Endothelial cell of umbilical vein (primary cell): ENCODE measurements at regions not wholly inside any gene's neighbourhood (a gene's known extent, or its start where the extent isn't known, plus 50 kb on each side); places are given as distances from the start of the nearest gene placed in this dataset.

Experiments used
- BruUV-seq: library from RNA; stranded (reverse); fragments of 400-500 nt; replicated peaks from 2 replicates; lab custom pipeline; 2021; lab: Mats Ljungman, UMichigan
- CTCF ChIA-PET: fragments of 300-600, 350-600 bp; sonication (Branson Sonifier 250); formaldehyde crosslinking; loops from one replicate; lab custom pipeline; 2021; ENCODE audit warnings: antibody characterized with exemption, inconsistent platforms; lab: Charles Lee
- POLR2A ChIA-PET: fragments of 300-600, 350-600 bp; sonication (Branson Sonifier 250); formaldehyde crosslinking; loops from one replicate; lab custom pipeline; 2021; ENCODE audit warnings: antibody characterized with exemption, inconsistent platforms; lab: Charles Lee
- DNase-seq: peaks from one replicate; pipeline ENCODE4 v3.0.0-alpha.2; 2011; ENCODE audit warnings: low read depth, low spot score
- FAIRE-seq: peaks from 2 replicates; lab custom pipeline; 2011; peaks lifted over from hg19 to GRCh38; lab: Jason Lieb, UNC
- H2AFZ ChIP-seq: 2 replicates; pipeline ENCODE4 v1.6.0; 2012; ENCODE audit warnings: low read depth, low read length, control low read depth, inconsistent platforms
- H3K27ac ChIP-seq: 2 replicates; pipeline ENCODE4 v1.5.1; 2011; ENCODE audit warnings: low read depth, mild to moderate bottlenecking, control low read depth, low read length, moderate library complexity; ENCODE audit not compliant: insufficient read depth
- H3K27me3 ChIP-seq, 2 experiments: 2 replicates each; pipeline versions ENCODE4 v1.6.0 to v1.6.1; 2011; ENCODE audit warnings: low read length in 2 of 2, mixed read lengths in 1 of 2; ENCODE audit not compliant: control insufficient read depth in 2 of 2, insufficient read depth in 2 of 2
- H3K36me3 ChIP-seq, 2 experiments: 2 replicates in 1 of 2; 3 replicates in 1 of 2; pipeline ENCODE4 v1.5.1; 2011; ENCODE audit warnings: low read length in 2 of 2, mild to moderate bottlenecking in 1 of 2, moderate library complexity in 1 of 2; ENCODE audit not compliant: control insufficient read depth in 2 of 2, insufficient read depth in 2 of 2; ENCODE audit errors: extremely low read depth in 1 of 2
- H3K4me1 ChIP-seq: 3 replicates; pipeline ENCODE4 v1.5.1; 2011; ENCODE audit warnings: mild to moderate bottlenecking, low read length; ENCODE audit not compliant: control insufficient read depth, insufficient read depth; ENCODE audit errors: extremely low read depth
- H3K4me2 ChIP-seq: 2 replicates; pipeline ENCODE4 v1.6.1; 2011; ENCODE audit warnings: low read length, control low read depth, mixed read lengths; ENCODE audit not compliant: insufficient read depth
- H3K4me3 ChIP-seq, 3 experiments: fragments of 200-600 bp in 1 of 3; sonication (generic), shearing (Covaris generic) in 1 of 3; replicated peaks in 1 of 3; 2 replicates each; pipeline ENCODE4 v1.5.1; 2011 to 2016; ENCODE audit warnings: control low read depth in 3 of 3, low read length in 3 of 3, mild to moderate bottlenecking in 2 of 3, inconsistent platforms in 1 of 3, low read depth in 1 of 3, moderate library complexity in 1 of 3; ENCODE audit not compliant: insufficient read depth in 1 of 3
- H3K79me2 ChIP-seq: 2 replicates; pipeline ENCODE4 v1.6.0; 2012; ENCODE audit warnings: low read length, inconsistent platforms; ENCODE audit not compliant: control insufficient read depth, insufficient read depth
- H3K9ac ChIP-seq: replicated peaks from 2 replicates; pipeline ENCODE3; 2011; ENCODE audit warnings: low read length, control low read depth; ENCODE audit not compliant: insufficient read depth; ENCODE audit errors: extremely low read depth
- H3K9me1 ChIP-seq: replicated peaks from 3 replicates; pipeline ENCODE4 v1.6.0; 2011; ENCODE audit warnings: mild to moderate bottlenecking, low read length; ENCODE audit not compliant: control insufficient read depth, insufficient read depth; ENCODE audit errors: extremely low read depth
- H3K9me3 ChIP-seq: replicated peaks from 2 replicates; pipeline ENCODE4 v1.5.1; 2012; ENCODE audit warnings: low read length, inconsistent platforms; ENCODE audit not compliant: control insufficient read depth, insufficient read depth
- H4K20me1 ChIP-seq: replicated peaks from 2 replicates; pipeline ENCODE3; 2011; ENCODE audit warnings: mild to moderate bottlenecking, low read length; ENCODE audit not compliant: control insufficient read depth, insufficient read depth; ENCODE audit errors: extremely low read depth
- CTCF ChIP-seq, 2 donors: IDR thresholded peaks; 1 replicate in 1 of 2; 2 replicates in 1 of 2; pipeline ENCODE4 v1.5.1; 2011; ENCODE audit warnings: low read length in 2 of 2, mild to moderate bottlenecking in 2 of 2, moderate library complexity in 2 of 2, control low read depth in 1 of 2, inconsistent platforms in 1 of 2, low read depth in 1 of 2; ENCODE audit not compliant: insufficient read depth in 1 of 2; ENCODE audit errors: extremely low read depth in 1 of 2
- EZH2 ChIP-seq: IDR thresholded peaks from 2 replicates; pipeline ENCODE4 v1.6.1; 2012; ENCODE audit warnings: borderline replicate concordance, low read depth, mild to moderate bottlenecking, moderate library complexity, low read length, inconsistent platforms; ENCODE audit not compliant: severe bottlenecking
- FOS ChIP-seq: IDR thresholded peaks from 2 replicates; pipeline ENCODE4 v1.6.1; 2011; ENCODE audit warnings: mild to moderate bottlenecking, low read length, moderate library complexity, borderline replicate concordance; ENCODE audit not compliant: insufficient read depth
- GATA2 ChIP-seq: IDR thresholded peaks from 2 replicates; pipeline ENCODE4 v1.7.0; 2011; ENCODE audit warnings: low read depth, mild to moderate bottlenecking, moderate library complexity, mixed read lengths, low read length; ENCODE audit not compliant: insufficient read length, insufficient read depth
- JUN ChIP-seq: IDR thresholded peaks from 2 replicates; pipeline ENCODE4 v1.6.1; 2011; ENCODE audit warnings: borderline replicate concordance, low read depth; ENCODE audit not compliant: insufficient read length, insufficient read depth
- MYC ChIP-seq: IDR thresholded peaks from one replicate; pipeline ENCODE4 v1.6.1; 2011; ENCODE audit warnings: mild to moderate bottlenecking, low read depth, low read length
- POLR2A ChIP-seq: IDR thresholded peaks from 2 replicates; pipeline ENCODE4 v1.6.1; 2012; ENCODE audit warnings: low read depth, mild to moderate bottlenecking, control low read depth, low read length
- POLR2AphosphoS5 ChIP-seq: IDR thresholded peaks from 2 replicates; pipeline ENCODE4 v1.6.1; 2012; ENCODE audit warnings: low read depth, mild to moderate bottlenecking, control low read depth, low read length, moderate library complexity; ENCODE audit not compliant: insufficient read depth
- dilution Hi-C: fragments of 300-500 bp; cut with MboI; formaldehyde crosslinking; loops from one replicate; pipeline ENCODE4 v1.15.0; 2019; ENCODE audit warnings: low sequenced_read_pairs; ENCODE audit not compliant: extremely low pct_ligation_motif_present
- intact Hi-C: fragments of 100-400 bp; cut with micrococcal nuclease; formaldehyde crosslinking; loops from one replicate; pipeline ENCODE4 v1.10.0; 2022
- TF ChIP-seq, protein P1 (sequence below): IDR thresholded peaks from 2 replicates; pipeline ENCODE4 v1.6.1; 2011; ENCODE audit not compliant: insufficient read depth, insufficient read length

- intact Hi-C loops, result loop anchor here (5.0 kb wide), 1 partner anchor 729 kb away; no protein-coding TSS in a partner anchor
- ChIA-PET POLR2A (no interaction called here), CTCF (interaction anchor here (1.1 to 4.8 kb wide), 5 partner anchors 18 to 730 kb away, joined by 4 to 48 read pairs (median 13); no protein-coding TSS in a partner anchor)
- Histone ChIP-seq H3K9me1 (no peaks in the 10 kb centered on the region), H3K27ac (no peak overlapping the region), H4K20me1 (no peaks in the 10 kb centered on the region), H2AFZ (no peak overlapping the region), H3K4me2 (no peak overlapping the region), H3K4me1 (no peaks in the 10 kb centered on the region), H3K4me3 (no peak overlapping the region), H3K9me3 (no peaks in the 10 kb centered on the region), H3K9ac (no peak overlapping the region), H3K36me3 (no peaks in the 10 kb centered on the region), H3K27me3 (peaks cover 0 to 2% of the 10 kb centered on the region in 2 experiments), H3K79me2 (no peaks in the 10 kb centered on the region)
- no TSS peak for BruUV-seq
- dilution Hi-C loops, result no loop called here
- DNase-seq (no peak), FAIRE-seq (no peak)
- no peak for TF ChIP-seq GATA2
- TF ChIP-seq CTCF (IDR thresholded peaks at IDR 0.05; ENCODE audit: extremely low read depth in 1 of 2, insufficient read depth in 1 of 2, low read depth in 1 of 2, low read length in 2 of 2), result no peak
- TF ChIP-seq JUN, result no peak
- TF ChIP-seq POLR2A, result no peak
- TF ChIP-seq POLR2AphosphoS5, result no peak
- TF ChIP-seq FOS, result no peak
- TF ChIP-seq, protein P1, sequence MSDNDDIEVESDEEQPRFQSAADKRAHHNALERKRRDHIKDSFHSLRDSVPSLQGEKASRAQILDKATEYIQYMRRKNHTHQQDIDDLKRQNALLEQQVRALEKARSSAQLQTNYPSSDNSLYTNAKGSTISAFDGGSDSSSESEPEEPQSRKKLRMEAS, result no peak
- TF ChIP-seq EZH2, result no peak
- no peak for TF ChIP-seq MYC
These were observed 130.6 kb upstream of the FAM83B start for GRCh38 chr6:54716010-54716409.
